ENCODE measurements at regions not wholly inside any gene's neighbourhood (a gene's known extent, or its start where the extent isn't known, plus 50 kb on each side); places are given as distances from the start of the nearest gene placed in this dataset.
"Not testable (repeated sequence)": the region's sequence is repeated elsewhere in the genome, so short reads cannot be mapped to it uniquely, and the experiment has no call there.

GRCh38 chr7:153107826-153108225 is 348.3 kb downstream of the ACTR3B start:
- no peak for TF ChIP-seq CTCF (IDR thresholded peaks at IDR 0.05)
- DNase-seq (ENCODE audit: low spot score) (no peak), ATAC-seq (ENCODE audit: low FRiP score) (no peak)

- no peak for TF ChIP-seq CTCF (IDR thresholded peaks at IDR 0.05)
- no peak for DNase-seq (ENCODE audit: low spot score)
- no peak for ATAC-seq (ENCODE audit: low FRiP score)
These were observed 350.0 kb downstream of the ACTR3B start for GRCh38 chr7:153109566-153109965.

DNA sequence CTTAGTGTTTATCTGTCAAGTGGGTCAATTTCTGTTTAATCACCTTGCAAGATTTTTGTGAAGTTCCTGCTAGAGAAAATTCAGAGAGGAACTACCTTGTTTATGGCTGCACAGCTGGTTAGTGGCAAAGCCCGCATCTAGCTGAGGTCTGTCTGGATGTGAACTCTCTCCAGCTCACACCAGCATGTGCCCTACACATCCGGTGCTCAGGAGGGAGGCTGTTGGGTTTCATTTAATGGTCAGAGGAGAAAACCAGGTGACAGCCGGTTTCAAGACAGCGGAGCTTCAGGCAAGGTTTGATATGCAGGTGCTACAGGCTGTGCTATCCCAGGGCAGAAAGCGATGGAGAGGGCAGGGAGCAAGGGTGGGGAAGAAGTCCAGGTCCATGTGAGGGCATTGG is 351.1 kb downstream of the ACTR3B start:
- TF ChIP-seq CTCF (IDR thresholded peaks at IDR 0.05) = no peak
- DNase-seq (ENCODE audit: low spot score) (no peak), ATAC-seq (ENCODE audit: low FRiP score) (no peak)

DNA sequence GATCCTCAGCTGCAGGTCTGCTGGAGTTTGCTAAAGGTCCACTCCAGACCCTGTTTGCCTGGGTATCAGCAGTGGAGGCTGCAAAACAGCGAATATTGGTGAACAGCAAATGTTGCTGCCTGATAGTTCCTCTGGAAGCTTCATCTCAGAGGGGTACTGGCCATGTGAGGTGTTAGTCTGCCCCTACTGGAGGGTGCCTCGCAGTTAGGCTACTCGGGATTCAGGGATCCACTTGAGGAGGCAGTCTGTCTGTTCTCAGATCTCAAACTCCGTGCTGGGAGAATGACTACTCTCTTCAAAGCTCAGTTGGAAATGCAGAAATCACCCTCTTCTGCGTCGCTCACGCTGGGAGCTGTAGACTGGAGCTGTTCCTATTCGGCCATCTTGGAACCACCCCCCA is 362.7 kb downstream of the ACTR3B start:
- ATAC-seq (ENCODE audit: low FRiP score); DNase-seq (ENCODE audit: low spot score): not testable (repeated sequence)

DNA sequence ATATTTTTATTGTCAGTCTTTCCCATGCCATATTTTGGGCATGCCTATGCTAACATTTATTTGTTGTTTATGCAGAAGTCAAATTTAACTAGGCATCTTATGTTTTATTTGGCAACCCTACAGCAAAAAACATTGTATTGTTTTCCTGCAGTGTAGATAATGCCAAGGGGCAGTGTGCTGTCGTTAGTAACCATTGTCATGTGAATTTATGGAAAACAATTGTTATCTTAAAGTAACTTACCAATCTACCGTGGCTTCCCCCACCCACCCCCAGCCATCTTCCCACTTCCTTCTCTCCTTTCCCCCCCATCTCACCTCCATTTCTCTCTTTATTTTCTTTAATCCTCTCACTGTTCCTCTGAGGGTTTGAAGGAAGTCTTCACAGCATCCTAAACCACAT is 370.5 kb downstream of the ACTR3B start:
- no peak for TF ChIP-seq CTCF (IDR thresholded peaks at IDR 0.05)
- no peak for ATAC-seq (ENCODE audit: low FRiP score)
- DNase-seq (ENCODE audit: low spot score) = no peak

DNA sequence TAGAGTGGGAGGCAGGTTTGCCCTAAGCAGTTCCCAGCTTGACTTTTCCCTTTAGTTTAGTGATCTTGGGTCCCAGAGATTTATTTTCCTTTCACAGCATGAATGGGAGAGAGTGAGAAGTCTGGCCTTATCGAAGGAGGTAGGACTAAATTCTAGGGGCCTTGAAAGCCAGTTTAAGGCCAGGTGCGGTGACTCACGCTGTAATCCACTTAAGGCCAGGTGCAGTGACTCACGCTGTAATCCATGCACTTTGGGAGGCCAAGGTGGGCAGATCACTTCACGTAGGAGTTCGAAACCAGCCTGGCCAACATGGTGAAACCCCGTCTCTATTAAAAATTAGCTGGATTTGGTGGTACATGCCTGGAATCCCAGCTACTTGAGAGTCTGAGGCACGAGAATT is 392.2 kb downstream of the ACTR3B start:
- ATAC-seq (ENCODE audit: low FRiP score) = no peak
- DNase-seq (ENCODE audit: low spot score) = no peak
- TF ChIP-seq CTCF (IDR thresholded peaks at IDR 0.05) = no peak

GRCh38 chr7:153152801-153153422 is 393.4 kb downstream of the ACTR3B start:
- ATAC-seq (ENCODE audit: low FRiP score) = no peak
- DNase-seq (ENCODE audit: low spot score) = no peak
- TF ChIP-seq CTCF (IDR thresholded peaks at IDR 0.05) = no peak

- DNase-seq (ENCODE audit: low spot score) (no peak), ATAC-seq (ENCODE audit: low FRiP score) (no peak)
- TF ChIP-seq CTCF (IDR thresholded peaks at IDR 0.05) = no peak
These were observed 398.6 kb downstream of the ACTR3B start for GRCh38 chr7:153158149-153158548.

Measured in omental fat pad (tissue), 3 donors.